Spleen (tissue), 11 donors: ENCODE measurements at regions not wholly inside any gene's neighbourhood (a gene's known extent, or its start where the extent isn't known, plus 50 kb on each side); places are given as distances from the start of the nearest gene placed in this dataset.

ENCODE experiments used
- DNase-seq: peaks from one replicate; pipeline ENCODE4 v3.0.0-alpha.2; 2020
- H3K27ac ChIP-seq, 8 donors: fragments of 200-600 bp; sonication (generic) in 7 of 8; 1 replicate in 4 of 8; 2 replicates in 4 of 8; pipeline versions ENCODE4 v1.5.0 to v1.8.0; 2016 to 2021; ENCODE audit warnings: inconsistent platforms in 4 of 8, mild to moderate bottlenecking in 4 of 8, moderate library complexity in 1 of 8
- H3K27me3 ChIP-seq, 7 donors: fragments of 200-600 bp; sonication (generic) in 6 of 7; replicated peaks in 1 of 7; 1 replicate in 4 of 7; 2 replicates in 3 of 7; pipeline versions ENCODE4 v1.5.0 to v1.8.0; 2016 to 2021; ENCODE audit warnings: inconsistent platforms in 3 of 7, mild to moderate bottlenecking in 1 of 7
- H3K36me3 ChIP-seq, 6 donors: fragments of 200-600 bp; sonication (generic) in 5 of 6; 1 replicate in 4 of 6; 2 replicates in 2 of 6; pipeline versions ENCODE4 v1.5.0 to v1.8.0; 2016 to 2021; ENCODE audit warnings: inconsistent platforms in 2 of 6
- H3K4me1 ChIP-seq, 6 donors: fragments of 200-600 bp; sonication (generic) in 5 of 6; 1 replicate in 3 of 6; 2 replicates in 3 of 6; pipeline versions ENCODE4 v1.5.0 to v1.8.0; 2016 to 2021; ENCODE audit warnings: inconsistent platforms in 3 of 6
- H3K4me3 ChIP-seq, 8 donors: fragments of 200-600 bp; sonication (generic) in 7 of 8; 1 replicate in 4 of 8; 2 replicates in 4 of 8; pipeline versions ENCODE4 v1.5.0 to v1.8.0; 2016 to 2021; ENCODE audit warnings: inconsistent platforms in 4 of 8, mild to moderate bottlenecking in 4 of 8, moderate library complexity in 2 of 8
- H3K9me3 ChIP-seq, 8 donors: fragments of 200-600 bp; sonication (generic) in 7 of 8; 1 replicate in 4 of 8; 2 replicates in 4 of 8; pipeline versions ENCODE4 v1.5.0 to v1.8.0; 2016 to 2021; ENCODE audit warnings: inconsistent platforms in 4 of 8
- POLR2A ChIP-seq, 3 donors: fragments of 450-650 bp; IDR thresholded peaks; one replicate each; pipeline ENCODE4 v1.5.1; 2017; ENCODE audit warnings: antibody characterized with exemption in 3 of 3, mild to moderate bottlenecking in 1 of 3
- POLR2AphosphoS5 ChIP-seq, 3 donors: sonication (generic); formaldehyde crosslinking; IDR thresholded peaks; one replicate each; pipeline ENCODE4 v1.5.1; 2017; ENCODE audit warnings: antibody characterized with exemption in 3 of 3
- WGBS, 5 donors: extraction: QIAGEN DNeasy Blood & Tissue Kit in 3 of 5; methylation state at CpG; one replicate each; pipeline versions ENCODE4 v1.1.5 to v1.1.7; 2013 to 2018; 5-methylcytosine and 5-hydroxymethylcytosine counted together
- intact Hi-C: fragments of 100-400 bp; cut with DNase I; formaldehyde crosslinking; loops from one replicate; pipeline ENCODE4 v1.15.0; 2023; ENCODE audit warnings: low total_unique reads
- TF ChIP-seq, protein P1 (sequence below), 11 experiments: fragments of 200-600 bp in 7 of 11; fragments of 450-650 bp in 4 of 11; sonication (generic) in 4 of 11; IDR thresholded peaks in 8 of 11; conservative IDR thresholded peaks in 3 of 11; 1 replicate in 7 of 11; 2 replicates in 4 of 11; pipeline versions ENCODE4 v1.4.0 to v1.8.0; 2016 to 2021; ENCODE audit warnings: antibody characterized with exemption in 11 of 11, inconsistent platforms in 4 of 11, mild to moderate bottlenecking in 1 of 11
- donor health status: healthy with polysubstance abuse.
- donor health status: DM: no; HTN: no; CAD: no; lungs with moderate emphysema.
- donor health status: DM: no; HTN: no; CAD: no.
- donor health status: Bipolar disorder and iron deficiency.
- donor health status: healthy.
- donor health status: DM: no; HTN: no; CAD: no.
- donor health status: DM: yes; HTN: yes; CAD: no.

DNA sequence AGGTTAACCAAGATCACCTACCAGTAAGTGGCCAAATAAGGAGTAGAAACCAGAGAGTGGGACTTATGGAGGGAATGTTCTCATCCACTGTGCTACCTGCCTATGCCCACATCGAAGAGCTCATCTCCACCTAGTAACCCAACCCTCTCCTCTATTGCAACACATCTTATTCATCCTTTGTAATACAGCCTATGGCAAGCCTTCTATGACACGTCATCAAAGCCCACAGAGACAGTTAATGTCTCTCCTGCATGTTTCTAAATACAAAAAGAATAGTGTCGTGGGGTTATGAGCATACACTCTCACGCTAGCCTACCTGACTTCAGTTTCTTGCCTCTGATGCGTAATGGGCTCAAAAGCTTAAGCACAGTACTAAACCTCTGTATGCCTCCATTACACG is 1158.1 kb upstream of the TENM4 start:
- no peaks in the 10 kb centered on the region for H3K27me3 ChIP-seq
- no peak for DNase-seq
- H3K4me1 ChIP-seq: no peaks in the 10 kb centered on the region
- no peaks in the 10 kb centered on the region for H3K9me3 ChIP-seq
- H3K4me3 ChIP-seq: no peak overlapping the region
- no peaks in the 10 kb centered on the region for H3K36me3 ChIP-seq
- WGBS, 5 donors: 80 to 87% (median 82%) methylated on average over 6 of the region's 6 CpGs
- no peak overlapping the region for H3K27ac ChIP-seq
- intact Hi-C loops: no loop called here
- no peak for TF ChIP-seq POLR2A (IDR thresholded peaks at IDR 0.05)
- TF ChIP-seq POLR2AphosphoS5 (IDR thresholded peaks at IDR 0.05): no peak
- TF ChIP-seq, protein P1, sequence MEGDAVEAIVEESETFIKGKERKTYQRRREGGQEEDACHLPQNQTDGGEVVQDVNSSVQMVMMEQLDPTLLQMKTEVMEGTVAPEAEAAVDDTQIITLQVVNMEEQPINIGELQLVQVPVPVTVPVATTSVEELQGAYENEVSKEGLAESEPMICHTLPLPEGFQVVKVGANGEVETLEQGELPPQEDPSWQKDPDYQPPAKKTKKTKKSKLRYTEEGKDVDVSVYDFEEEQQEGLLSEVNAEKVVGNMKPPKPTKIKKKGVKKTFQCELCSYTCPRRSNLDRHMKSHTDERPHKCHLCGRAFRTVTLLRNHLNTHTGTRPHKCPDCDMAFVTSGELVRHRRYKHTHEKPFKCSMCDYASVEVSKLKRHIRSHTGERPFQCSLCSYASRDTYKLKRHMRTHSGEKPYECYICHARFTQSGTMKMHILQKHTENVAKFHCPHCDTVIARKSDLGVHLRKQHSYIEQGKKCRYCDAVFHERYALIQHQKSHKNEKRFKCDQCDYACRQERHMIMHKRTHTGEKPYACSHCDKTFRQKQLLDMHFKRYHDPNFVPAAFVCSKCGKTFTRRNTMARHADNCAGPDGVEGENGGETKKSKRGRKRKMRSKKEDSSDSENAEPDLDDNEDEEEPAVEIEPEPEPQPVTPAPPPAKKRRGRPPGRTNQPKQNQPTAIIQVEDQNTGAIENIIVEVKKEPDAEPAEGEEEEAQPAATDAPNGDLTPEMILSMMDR (IDR thresholded peaks at IDR 0.05 in 8 of 11, conservative IDR thresholded peaks at IDR 0.05 in 3 of 11): no peak

GRCh38 chr11:80596291-80596810 is 1155.5 kb upstream of the TENM4 start:
- intact Hi-C loops: no loop called here
- Histone ChIP-seq H3K4me3 (no peak overlapping the region), H3K4me1 (no peaks in the 10 kb centered on the region), H3K9me3 (no peaks in the 10 kb centered on the region), H3K27me3 (no peaks in the 10 kb centered on the region), H3K27ac (no peak overlapping the region), H3K36me3 (no peaks in the 10 kb centered on the region)
- 87 to 96% (median 90%) methylated on average over 3 of the region's 3 CpGs for WGBS, 5 donors
- no peak for TF ChIP-seq POLR2AphosphoS5 (IDR thresholded peaks at IDR 0.05)
- no peak for TF ChIP-seq POLR2A (IDR thresholded peaks at IDR 0.05)
- TF ChIP-seq, protein P1 (IDR thresholded peaks at IDR 0.05 in 8 of 11, conservative IDR thresholded peaks at IDR 0.05 in 3 of 11): no peak
- DNase-seq: no peak

DNA sequence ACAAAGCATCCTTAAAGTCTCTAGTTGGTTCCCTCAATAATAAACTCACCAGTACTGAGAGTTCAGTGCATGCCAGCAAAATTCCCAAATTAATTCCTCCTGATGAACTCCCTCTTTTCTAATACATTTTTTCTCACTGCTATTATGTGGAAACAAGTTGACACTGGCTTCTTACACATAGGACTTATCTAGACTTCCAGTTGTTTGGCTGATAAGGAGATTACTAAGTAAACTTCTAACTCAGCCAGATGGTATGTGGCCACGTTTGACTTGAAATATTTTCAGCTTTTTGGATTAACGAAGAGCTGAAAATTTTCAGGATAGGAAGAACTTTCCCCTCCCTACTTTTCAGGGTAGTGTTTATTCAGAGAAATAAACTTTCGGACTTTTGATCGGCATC is 1154.2 kb upstream of the TENM4 start:
- Histone ChIP-seq H3K4me1 (no peaks in the 10 kb centered on the region), H3K9me3 (no peaks in the 10 kb centered on the region), H3K27ac (no peak overlapping the region), H3K36me3 (no peaks in the 10 kb centered on the region), H3K4me3 (no peak overlapping the region), H3K27me3 (no peaks in the 10 kb centered on the region)
- intact Hi-C loops: no loop called here
- TF ChIP-seq POLR2A (IDR thresholded peaks at IDR 0.05) (no peak), POLR2AphosphoS5 (IDR thresholded peaks at IDR 0.05) (no peak)
- TF ChIP-seq, protein P1 (IDR thresholded peaks at IDR 0.05 in 8 of 11, conservative IDR thresholded peaks at IDR 0.05 in 3 of 11): no peak
- 55 to 63% (median 62%) methylated on average over 4 of the region's 4 CpGs for WGBS, 5 donors
- DNase-seq: no peak

- 28 to 47% (median 40%) methylated on average over 2 of the region's 2 CpGs for WGBS, 5 donors
- H3K9me3 ChIP-seq: no peaks in the 10 kb centered on the region
- no peaks in the 10 kb centered on the region for H3K4me1 ChIP-seq
- intact Hi-C loops: no loop called here
- DNase-seq: no peak
- H3K36me3 ChIP-seq: no peaks in the 10 kb centered on the region
- H3K4me3 ChIP-seq: no peak overlapping the region
- no peak overlapping the region for H3K27ac ChIP-seq
- TF ChIP-seq, protein P1 (IDR thresholded peaks at IDR 0.05 in 8 of 11, conservative IDR thresholded peaks at IDR 0.05 in 3 of 11): no peak
- TF ChIP-seq POLR2A (IDR thresholded peaks at IDR 0.05): no peak
- TF ChIP-seq POLR2AphosphoS5 (IDR thresholded peaks at IDR 0.05): no peak
- no peaks in the 10 kb centered on the region for H3K27me3 ChIP-seq
These were observed 1153.0 kb upstream of the TENM4 start for GRCh38 chr11:80593648-80594374.
